22Rv1 (cell line): ENCODE measurements at regions not wholly inside any gene's neighbourhood (a gene's known extent, or its start where the extent isn't known, plus 50 kb on each side); places are given as distances from the start of the nearest gene placed in this dataset.

ENCODE experiments used
- ZFX ChIP-seq: fragments of 450-650 bp; IDR thresholded peaks from 2 replicates; pipeline ENCODE4 v1.6.1; 2017; ENCODE audit warnings: antibody characterized with exemption, borderline replicate concordance
- TF ChIP-seq, protein P1 (sequence below): fragments of 450-650 bp; IDR thresholded peaks from 2 replicates; pipeline ENCODE4 v1.5.1; 2017; ENCODE audit warnings: mild to moderate bottlenecking

DNA sequence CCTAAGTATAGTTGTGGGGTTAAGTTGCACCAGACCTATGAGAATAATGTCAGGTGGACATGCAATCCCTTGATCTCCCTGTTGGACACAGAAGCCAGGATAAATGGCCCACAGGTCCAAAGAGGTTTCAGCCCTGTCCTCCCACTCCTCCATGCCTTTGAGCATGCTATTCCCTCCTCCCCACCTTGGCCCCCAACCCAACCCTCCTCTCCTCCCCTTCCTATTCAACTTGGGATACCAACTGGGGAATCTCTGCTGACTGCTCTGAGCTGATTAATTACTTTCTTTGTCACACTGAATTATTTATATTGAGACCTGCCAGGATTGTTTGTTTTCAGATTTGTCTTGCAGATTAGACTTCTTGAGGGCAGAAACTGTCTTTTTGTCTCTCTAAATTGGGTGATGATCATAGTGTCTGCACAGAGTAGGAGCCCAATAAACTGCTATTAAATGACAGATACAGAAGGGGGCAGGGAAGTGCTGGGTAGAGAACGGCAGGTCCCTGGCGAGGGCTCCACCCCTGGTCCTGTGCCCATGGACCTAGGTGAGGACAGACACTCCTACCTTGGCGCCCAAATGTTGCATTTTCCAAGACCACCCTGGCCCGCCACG, 120.9 kb downstream of the UNC5CL start:
- TF ChIP-seq, protein P1, sequence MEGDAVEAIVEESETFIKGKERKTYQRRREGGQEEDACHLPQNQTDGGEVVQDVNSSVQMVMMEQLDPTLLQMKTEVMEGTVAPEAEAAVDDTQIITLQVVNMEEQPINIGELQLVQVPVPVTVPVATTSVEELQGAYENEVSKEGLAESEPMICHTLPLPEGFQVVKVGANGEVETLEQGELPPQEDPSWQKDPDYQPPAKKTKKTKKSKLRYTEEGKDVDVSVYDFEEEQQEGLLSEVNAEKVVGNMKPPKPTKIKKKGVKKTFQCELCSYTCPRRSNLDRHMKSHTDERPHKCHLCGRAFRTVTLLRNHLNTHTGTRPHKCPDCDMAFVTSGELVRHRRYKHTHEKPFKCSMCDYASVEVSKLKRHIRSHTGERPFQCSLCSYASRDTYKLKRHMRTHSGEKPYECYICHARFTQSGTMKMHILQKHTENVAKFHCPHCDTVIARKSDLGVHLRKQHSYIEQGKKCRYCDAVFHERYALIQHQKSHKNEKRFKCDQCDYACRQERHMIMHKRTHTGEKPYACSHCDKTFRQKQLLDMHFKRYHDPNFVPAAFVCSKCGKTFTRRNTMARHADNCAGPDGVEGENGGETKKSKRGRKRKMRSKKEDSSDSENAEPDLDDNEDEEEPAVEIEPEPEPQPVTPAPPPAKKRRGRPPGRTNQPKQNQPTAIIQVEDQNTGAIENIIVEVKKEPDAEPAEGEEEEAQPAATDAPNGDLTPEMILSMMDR: no peak
- TF ChIP-seq ZFX: no peak
